HFF-Myc (cell line): ENCODE measurements at regions not wholly inside any gene's neighbourhood (a gene's known extent, or its start where the extent isn't known, plus 50 kb on each side); places are given as distances from the start of the nearest gene placed in this dataset.
"Not testable (repeated sequence)": the region's sequence is repeated elsewhere in the genome, so short reads cannot be mapped to it uniquely, and the experiment has no call there.

ENCODE experiments used
- DNase-seq: peaks from one replicate; pipeline ENCODE4 v3.0.0-alpha.2; 2011; ENCODE audit warnings: low read depth; ENCODE audit errors: extremely low read depth
- H3K4me3 ChIP-seq: replicated peaks from 2 replicates; pipeline ENCODE4 v1.5.1; 2011; ENCODE audit warnings: low read depth, mild to moderate bottlenecking, control low read depth, low read length
- TF ChIP-seq, protein P1 (sequence below): IDR thresholded peaks from 2 replicates; pipeline ENCODE4 v1.5.1; 2012; ENCODE audit warnings: mild to moderate bottlenecking, low read depth, low read length, control low read depth; ENCODE audit errors: missing control alignments

DNA sequence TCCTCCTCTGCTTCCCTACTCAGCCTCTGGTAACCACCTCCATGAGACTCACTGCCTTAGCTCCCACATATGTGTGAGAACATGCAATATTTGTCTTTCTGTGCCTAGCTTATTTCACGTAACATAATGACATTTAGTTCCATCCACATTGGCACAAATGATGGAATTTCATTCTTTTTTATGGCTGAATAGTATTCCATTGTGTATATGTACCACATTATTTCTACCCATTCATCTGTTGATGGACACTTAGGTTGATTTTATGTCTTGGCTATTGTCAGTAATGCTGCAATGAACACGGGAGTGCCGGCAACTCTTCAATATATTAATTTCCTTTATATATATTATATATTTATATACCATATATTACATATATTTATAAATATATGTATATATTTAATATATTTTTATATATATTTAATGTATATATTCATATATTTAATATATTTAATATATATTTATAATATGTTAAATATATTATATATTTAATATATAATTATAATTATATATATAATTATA is 1046.9 kb downstream of the DNAJB9 start:
- TF ChIP-seq, protein P1, sequence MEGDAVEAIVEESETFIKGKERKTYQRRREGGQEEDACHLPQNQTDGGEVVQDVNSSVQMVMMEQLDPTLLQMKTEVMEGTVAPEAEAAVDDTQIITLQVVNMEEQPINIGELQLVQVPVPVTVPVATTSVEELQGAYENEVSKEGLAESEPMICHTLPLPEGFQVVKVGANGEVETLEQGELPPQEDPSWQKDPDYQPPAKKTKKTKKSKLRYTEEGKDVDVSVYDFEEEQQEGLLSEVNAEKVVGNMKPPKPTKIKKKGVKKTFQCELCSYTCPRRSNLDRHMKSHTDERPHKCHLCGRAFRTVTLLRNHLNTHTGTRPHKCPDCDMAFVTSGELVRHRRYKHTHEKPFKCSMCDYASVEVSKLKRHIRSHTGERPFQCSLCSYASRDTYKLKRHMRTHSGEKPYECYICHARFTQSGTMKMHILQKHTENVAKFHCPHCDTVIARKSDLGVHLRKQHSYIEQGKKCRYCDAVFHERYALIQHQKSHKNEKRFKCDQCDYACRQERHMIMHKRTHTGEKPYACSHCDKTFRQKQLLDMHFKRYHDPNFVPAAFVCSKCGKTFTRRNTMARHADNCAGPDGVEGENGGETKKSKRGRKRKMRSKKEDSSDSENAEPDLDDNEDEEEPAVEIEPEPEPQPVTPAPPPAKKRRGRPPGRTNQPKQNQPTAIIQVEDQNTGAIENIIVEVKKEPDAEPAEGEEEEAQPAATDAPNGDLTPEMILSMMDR, result no peak
- DNase-seq, result no peak
- H3K4me3 ChIP-seq, result no peak overlapping the region

DNA sequence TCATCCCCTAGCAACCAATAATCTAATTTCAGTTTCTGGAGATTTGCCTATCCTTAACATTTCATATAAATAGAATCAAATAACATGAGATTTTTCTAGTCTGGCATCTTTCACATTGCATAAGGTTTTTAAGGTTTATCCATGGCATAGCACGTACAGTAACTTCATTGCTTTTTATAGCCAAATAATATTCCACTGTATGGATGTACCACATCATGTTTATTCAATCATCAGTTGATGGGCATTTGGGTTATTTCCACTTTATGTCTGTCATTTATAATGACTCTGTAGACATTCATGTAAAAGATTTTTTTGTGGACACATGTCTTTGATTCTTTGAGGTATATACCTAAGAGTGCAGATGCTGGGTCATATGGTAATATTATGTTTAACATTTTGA is 1052.6 kb downstream of the DNAJB9 start:
- H3K4me3 ChIP-seq, result no peak overlapping the region
- DNase-seq, result no peak
- TF ChIP-seq, protein P1, result no peak

DNA sequence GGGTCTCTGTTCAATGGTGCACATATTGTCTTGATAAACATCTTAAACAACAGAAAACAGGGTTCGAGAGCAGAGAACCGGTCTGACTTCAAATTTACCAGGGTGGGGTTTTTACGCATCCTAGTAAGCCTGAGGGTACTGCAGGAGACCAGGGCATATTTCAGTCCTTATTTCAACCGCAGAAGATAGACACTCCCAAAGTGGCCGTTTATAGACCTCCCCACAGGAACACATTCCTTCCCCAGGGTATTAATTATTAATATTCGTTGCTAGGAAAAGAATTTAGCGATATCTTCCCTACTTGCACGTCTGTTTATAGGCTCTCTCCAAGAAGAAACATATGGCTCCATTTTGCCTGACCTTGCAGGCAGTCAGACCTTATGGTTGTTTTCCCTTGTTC is 1063.2 kb downstream of the DNAJB9 start:
- H3K4me3 ChIP-seq, DNase-seq: not testable (repeated sequence)

DNA sequence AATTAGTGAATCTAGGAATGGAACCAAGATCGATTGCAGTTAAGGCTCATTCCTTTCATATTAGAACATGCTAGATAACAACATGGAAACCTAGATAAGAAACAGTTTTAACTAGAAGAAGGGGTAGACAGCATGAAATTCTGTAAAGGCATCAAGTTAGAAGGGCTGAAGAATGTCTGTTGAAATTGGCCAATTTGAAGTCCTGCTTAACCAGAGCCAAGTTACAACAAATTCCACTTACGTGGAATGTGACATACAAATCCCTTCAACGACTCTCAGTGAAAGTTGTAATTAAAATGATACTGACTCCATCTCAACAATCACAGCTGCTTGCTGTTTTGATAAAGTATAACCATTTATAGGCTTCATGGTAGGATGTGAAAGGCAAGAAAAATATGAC is 1065.7 kb downstream of the DNAJB9 start:
- H3K4me3 ChIP-seq, result no peak overlapping the region
- DNase-seq, result no peak
- TF ChIP-seq, protein P1, result no peak

DNA sequence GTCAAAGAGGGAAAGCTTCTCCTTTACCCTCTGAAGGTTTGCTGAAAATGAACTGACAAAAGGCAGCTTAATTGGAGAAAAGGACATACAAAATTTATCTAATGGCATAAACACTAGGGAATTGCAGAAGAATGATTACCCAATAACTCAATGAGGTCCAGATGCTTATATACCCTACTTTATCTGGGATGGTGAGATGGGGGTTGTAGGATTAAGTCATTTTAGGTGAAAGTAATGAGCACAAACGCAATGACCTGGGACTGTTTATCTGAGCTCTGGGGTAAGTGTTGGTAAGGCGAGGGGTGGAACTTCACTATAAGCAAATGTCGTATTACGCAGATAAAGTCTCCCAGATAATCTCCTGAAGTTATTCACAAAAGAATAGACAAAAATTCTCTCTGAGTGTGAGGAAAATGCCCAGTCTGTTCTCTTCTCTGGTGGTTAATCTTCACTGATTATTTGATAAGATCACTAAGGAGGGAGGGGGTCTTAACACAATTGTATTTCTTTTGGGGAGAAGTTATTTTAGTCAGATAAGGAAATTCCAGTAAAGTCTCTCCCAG is 1067.8 kb downstream of the DNAJB9 start:
- TF ChIP-seq, protein P1, result no peak
- no peak overlapping the region for H3K4me3 ChIP-seq
- DNase-seq, result no peak

DNA sequence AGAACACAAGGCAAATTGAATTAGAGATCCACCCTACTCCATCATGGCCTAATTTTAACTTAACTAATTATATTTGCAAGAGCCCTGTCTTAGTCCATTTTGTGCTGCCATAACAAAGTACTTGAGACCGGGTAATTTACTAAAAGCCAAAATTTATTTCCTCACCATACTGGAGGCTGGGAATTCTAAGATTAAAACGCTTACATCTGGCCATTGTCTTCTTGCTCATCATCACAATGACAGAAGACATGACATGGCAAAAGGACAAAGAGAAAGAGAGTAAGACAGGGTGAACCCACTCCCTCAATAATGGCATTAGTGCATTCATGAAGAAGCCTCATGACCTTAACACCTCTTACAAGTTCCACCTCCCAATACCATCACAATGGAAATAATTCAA is 1068.6 kb downstream of the DNAJB9 start:
- TF ChIP-seq, protein P1, result no peak
- no peak overlapping the region for H3K4me3 ChIP-seq
- no peak for DNase-seq

DNA sequence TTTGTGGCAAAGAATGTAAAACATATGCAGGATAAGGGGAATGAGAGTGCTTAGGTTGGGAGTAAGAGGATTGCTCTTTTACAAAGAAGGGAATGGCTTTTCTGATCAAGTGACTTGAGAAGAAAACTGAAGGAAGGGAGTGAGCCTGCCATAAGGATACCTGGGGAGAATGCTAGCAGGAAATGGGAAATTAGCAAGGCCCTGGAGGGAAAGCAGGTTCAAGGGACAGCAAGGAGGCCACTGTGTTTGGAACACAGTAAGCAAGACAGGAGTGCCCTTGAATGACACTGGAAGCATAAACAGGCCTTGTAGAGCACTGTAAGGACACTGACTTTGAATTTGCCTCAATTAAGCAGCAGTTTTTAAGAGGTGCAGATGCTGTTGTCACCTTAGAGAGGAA is 1069.9 kb downstream of the DNAJB9 start:
- DNase-seq, result no peak
- TF ChIP-seq, protein P1, result no peak
- no peak overlapping the region for H3K4me3 ChIP-seq
